Spinal cord (tissue), 9 donors: ENCODE measurements at regions not wholly inside any gene's neighbourhood (a gene's known extent, or its start where the extent isn't known, plus 50 kb on each side); places are given as distances from the start of the nearest gene placed in this dataset.
"Not testable (repeated sequence)": the region's sequence is repeated elsewhere in the genome, so short reads cannot be mapped to it uniquely, and the experiment has no call there.

Experiments
- DNase-seq, 6 donors: peaks; one replicate each; pipeline versions ENCODE4 v3.0.0 to v3.0.0-alpha.2; 2013 to 2015; ENCODE audit warnings: low spot score in 6 of 6, low read depth in 4 of 6
- H3K27ac ChIP-seq: one replicate; pipeline ENCODE4 v1.5.1; 2013; ENCODE audit warnings: low read depth, low read length, control low read depth
- H3K27me3 ChIP-seq: one replicate; pipeline ENCODE4 v1.6.1; 2013; ENCODE audit warnings: low read length; ENCODE audit not compliant: control insufficient read depth, insufficient read depth
- H3K36me3 ChIP-seq: one replicate; pipeline ENCODE4 v1.6.1; 2013; ENCODE audit warnings: low read length; ENCODE audit not compliant: control insufficient read depth, insufficient read depth
- H3K4me1 ChIP-seq: one replicate; pipeline ENCODE4 v1.6.1; 2013; ENCODE audit warnings: low read length; ENCODE audit not compliant: control insufficient read depth, insufficient read depth
- H3K4me3 ChIP-seq: one replicate; pipeline ENCODE4 v1.5.1; 2013; ENCODE audit warnings: low read depth, low read length, control low read depth
- H3K9me3 ChIP-seq: one replicate; pipeline ENCODE4 v1.6.1; 2013; ENCODE audit warnings: low read length; ENCODE audit not compliant: control insufficient read depth, insufficient read depth
- WGBS: methylation state at CpG from one replicate; pipeline ENCODE4 v1.1.5; 2013; ENCODE audit warnings: missing lambda C conversion rate; ENCODE audit not compliant: insufficient coverage; 5-methylcytosine and 5-hydroxymethylcytosine counted together
- donor health status: healthy.

GRCh38 chr2:234876621-234877020 is 75.2 kb upstream of the SH3BP4 start:
- H3K36me3 ChIP-seq, H3K4me3 ChIP-seq, H3K4me1 ChIP-seq, H3K27ac ChIP-seq, H3K27me3 ChIP-seq, DNase-seq, H3K9me3 ChIP-seq: not testable (repeated sequence)
- WGBS: no CpG with 5 or more reads among the region's 2 CpGs

- WGBS: 80% methylated on average over 7 of the region's 10 CpGs
These were observed 77.3 kb upstream of the SH3BP4 start for GRCh38 chr2:234874347-234875046.

GRCh38 chr2:234873828-234874173 is 78.0 kb upstream of the SH3BP4 start:
- Histone ChIP-seq H3K27me3 (no peaks in the 10 kb centered on the region), H3K36me3 (no peaks in the 10 kb centered on the region), H3K4me3 (no peak overlapping the region), H3K9me3 (no peaks in the 10 kb centered on the region), H3K27ac (no peak overlapping the region), H3K4me1 (no peaks in the 10 kb centered on the region)
- 87% methylated on average over 4 of the region's 6 CpGs for WGBS
- no peak for DNase-seq

More at GRCh38 chr2:234874347-234875046, 77.3 kb upstream of the SH3BP4 start:
- DNase-seq: no peak
- H3K27ac ChIP-seq: no peak overlapping the region
- no peaks in the 10 kb centered on the region for H3K27me3 ChIP-seq
- no peak overlapping the region for H3K4me3 ChIP-seq
- no peaks in the 10 kb centered on the region for H3K36me3 ChIP-seq
- no peaks in the 10 kb centered on the region for H3K4me1 ChIP-seq
- no peaks in the 10 kb centered on the region for H3K9me3 ChIP-seq

- no peak overlapping the region for H3K27ac ChIP-seq
- H3K36me3 ChIP-seq: no peaks in the 10 kb centered on the region
- no peaks in the 10 kb centered on the region for H3K9me3 ChIP-seq
- H3K4me1 ChIP-seq: no peaks in the 10 kb centered on the region
- WGBS: 99% methylated on average over 8 of the region's 14 CpGs
- H3K27me3 ChIP-seq: no peaks in the 10 kb centered on the region
- no peak for DNase-seq
- H3K4me3 ChIP-seq: no peak overlapping the region
These were observed 78.6 kb upstream of the SH3BP4 start for GRCh38 chr2:234873103-234873827.

GRCh38 chr2:234869969-234870368 is 81.8 kb upstream of the SH3BP4 start:
- no peak for DNase-seq
- no peaks in the 10 kb centered on the region for H3K36me3 ChIP-seq
- H3K4me1 ChIP-seq: no peaks in the 10 kb centered on the region
- no peak overlapping the region for H3K27ac ChIP-seq
- H3K4me3 ChIP-seq: no peak overlapping the region
- WGBS: 88% methylated on average over 3 of the region's 3 CpGs
- H3K27me3 ChIP-seq: no peaks in the 10 kb centered on the region
- H3K9me3 ChIP-seq: peaks cover 2% of the 10 kb centered on the region

GRCh38 chr2:234869164-234869563 is 82.7 kb upstream of the SH3BP4 start:
- Histone ChIP-seq H3K9me3 (peaks cover 2% of the 10 kb centered on the region), H3K4me1 (peaks cover 3% of the 10 kb centered on the region), H3K4me3 (no peak overlapping the region), H3K27me3 (no peaks in the 10 kb centered on the region), H3K27ac (no peak overlapping the region), H3K36me3 (no peaks in the 10 kb centered on the region)
- WGBS: 100% methylated on average over 1 of the region's 2 CpGs
- no peak for DNase-seq

GRCh38 chr2:234867882-234868285 is 83.9 kb upstream of the SH3BP4 start:
- H3K27me3 ChIP-seq: no peaks in the 10 kb centered on the region
- WGBS: no CpG with 5 or more reads among the region's 3 CpGs
- H3K9me3 ChIP-seq: peaks cover 2% of the 10 kb centered on the region

GRCh38 chr2:234865586-234865985 is 86.2 kb upstream of the SH3BP4 start:
- DNase-seq: no peak
- WGBS: 95% methylated on average over 2 of the region's 2 CpGs
- H3K4me1 ChIP-seq: peaks cover 25% of the 10 kb centered on the region
- no peaks in the 10 kb centered on the region for H3K36me3 ChIP-seq
- H3K27me3 ChIP-seq: no peaks in the 10 kb centered on the region
- peaks cover 2% of the 10 kb centered on the region for H3K9me3 ChIP-seq
- no peak overlapping the region for H3K4me3 ChIP-seq
- H3K27ac ChIP-seq: no peak overlapping the region

More at GRCh38 chr2:234867882-234868285, 83.9 kb upstream of the SH3BP4 start:
- Histone ChIP-seq H3K36me3 (no peaks in the 10 kb centered on the region), H3K4me3 (no peak overlapping the region), H3K27ac (no peak overlapping the region), H3K4me1 (peaks cover 11% of the 10 kb centered on the region)
- DNase-seq: no peak

GRCh38 chr2:234865040-234865439 is 86.8 kb upstream of the SH3BP4 start:
- 94% methylated on average over 2 of the region's 5 CpGs for WGBS
- H3K4me1 ChIP-seq: peaks cover 25% of the 10 kb centered on the region
- no peaks in the 10 kb centered on the region for H3K36me3 ChIP-seq
- no peaks in the 10 kb centered on the region for H3K27me3 ChIP-seq
- no peak for DNase-seq
- no peak overlapping the region for H3K27ac ChIP-seq
- H3K4me3 ChIP-seq: no peak overlapping the region
- H3K9me3 ChIP-seq: peaks cover 2% of the 10 kb centered on the region

GRCh38 chr2:234864506-234864905 is 87.3 kb upstream of the SH3BP4 start:
- WGBS: 82% methylated on average over 2 of the region's 5 CpGs
- no peak for DNase-seq
- no peak overlapping the region for H3K4me3 ChIP-seq
- H3K4me1 ChIP-seq: peaks cover 25% of the 10 kb centered on the region
- no peaks in the 10 kb centered on the region for H3K27me3 ChIP-seq
- H3K9me3 ChIP-seq: peaks cover 2% of the 10 kb centered on the region
- H3K36me3 ChIP-seq: no peaks in the 10 kb centered on the region
- no peak overlapping the region for H3K27ac ChIP-seq
